GM19025 (cell line): ENCODE measurements at regions not wholly inside any gene's neighbourhood (a gene's known extent, or its start where the extent isn't known, plus 50 kb on each side); places are given as distances from the start of the nearest gene placed in this dataset.

Source experiments
- ATAC-seq: cut with Tn5 transposase; IDR thresholded peaks from one replicate; pipeline ENCODE4 v1.9.1; 2021; ENCODE audit warnings: mild to moderate bottlenecking, low read depth, moderate library complexity; ENCODE audit not compliant: unreplicated experiment

GRCh38 chr21:16283516-16283915 is 553.7 kb downstream of the USP25 start:
- no peak for ATAC-seq

GRCh38 chr21:16285605-16286126 is 555.9 kb downstream of the USP25 start:
- no peak for ATAC-seq

GRCh38 chr21:16287046-16287445 is 557.3 kb downstream of the USP25 start:
- ATAC-seq: no peak

- no peak for ATAC-seq
Measured at GRCh38 chr21:16291296-16291695, 561.5 kb downstream of the USP25 start.

GRCh38 chr21:16294128-16294527 is 564.3 kb downstream of the USP25 start:
- ATAC-seq: no peak

- no peak for ATAC-seq
Measured at GRCh38 chr21:16302851-16303282, 573.1 kb downstream of the USP25 start.

- no peak for ATAC-seq
Measured at GRCh38 chr21:16304174-16305095, 574.7 kb downstream of the USP25 start.

GRCh38 chr21:16305686-16306085 is 575.9 kb downstream of the USP25 start:
- ATAC-seq: no peak

- no peak for ATAC-seq
Measured at GRCh38 chr21:16307256-16307655, 577.5 kb downstream of the USP25 start.

- no peak for ATAC-seq
Measured at GRCh38 chr21:16308269-16308668, 578.5 kb downstream of the USP25 start.

GRCh38 chr21:16309250-16309971 is 579.6 kb downstream of the USP25 start:
- ATAC-seq: no peak

- ATAC-seq: no peak
Measured at GRCh38 chr21:16310176-16310575, 580.4 kb downstream of the USP25 start.

- no peak for ATAC-seq
Measured at GRCh38 chr21:16311229-16311628, 581.4 kb downstream of the USP25 start.

GRCh38 chr21:16312321-16312720 is 582.5 kb downstream of the USP25 start:
- no peak for ATAC-seq

GRCh38 chr21:16315223-16315622 is 585.4 kb downstream of the USP25 start:
- no peak for ATAC-seq

GRCh38 chr21:16318651-16319300 is 589.0 kb downstream of the USP25 start:
- ATAC-seq: no peak

- ATAC-seq: no peak
Measured at GRCh38 chr21:16320110-16320509, 590.3 kb downstream of the USP25 start.

GRCh38 chr21:16322454-16322853 is 592.7 kb downstream of the USP25 start:
- no peak for ATAC-seq

- ATAC-seq: no peak
Measured at GRCh38 chr21:16323596-16323995, 593.8 kb downstream of the USP25 start.

GRCh38 chr21:16324630-16325029 is 594.8 kb downstream of the USP25 start:
- no peak for ATAC-seq
